ENCODE measurements at regions not wholly inside any gene's neighbourhood (a gene's known extent, or its start where the extent isn't known, plus 50 kb on each side); places are given as distances from the start of the nearest gene placed in this dataset.

- peaks cover 2 to 10% (median 3%) of the 10 kb centered on the region in 3 donors for H3K27me3 Mint-ChIP-seq (ENCODE audit: low read depth in 3 of 3)
- no peak overlapping the region for H3K27ac Mint-ChIP-seq
- no peak for DNase-seq
- H3K4me1 Mint-ChIP-seq, result peaks cover 10% of the 10 kb centered on the region in 2 donors
- H3K9me3 Mint-ChIP-seq, result no peaks in the 10 kb centered on the region
- no peak overlapping the region for H3K4me3 Mint-ChIP-seq
- no peaks in the 10 kb centered on the region for H3K36me3 Mint-ChIP-seq
Measured at GRCh38 chr6:169996378-169997051, 245.1 kb downstream of the ERMARD start.

- no peak overlapping the region for H3K4me3 Mint-ChIP-seq
- H3K9me3 Mint-ChIP-seq, result no peaks in the 10 kb centered on the region
- H3K27ac Mint-ChIP-seq, result no peak overlapping the region
- DNase-seq, result no peak
- peaks cover 3 to 10% (median 6%) of the 10 kb centered on the region in 3 donors for H3K27me3 Mint-ChIP-seq (ENCODE audit: low read depth in 3 of 3)
- H3K4me1 Mint-ChIP-seq, result peaks cover 18 to 23% of the 10 kb centered on the region in 2 donors
- H3K36me3 Mint-ChIP-seq, result no peaks in the 10 kb centered on the region
Measured at GRCh38 chr6:169994739-169995138, 243.3 kb downstream of the ERMARD start.

GRCh38 chr6:169993861-169994481 lies 242.5 kb downstream of the ERMARD start:
- Mint-ChIP-seq H3K4me1 (peaks cover 22 to 28% of the 10 kb centered on the region in 2 donors), H3K4me3 (peak overlapping the region in 1 of 5 donors; percentile 42), H3K27me3 (ENCODE audit: low read depth in 3 of 3) (peaks cover 3 to 10% (median 8%) of the 10 kb centered on the region in 3 donors), H3K27ac (no peak overlapping the region), H3K36me3 (no peaks in the 10 kb centered on the region), H3K9me3 (no peaks in the 10 kb centered on the region)
- DNase-seq, result no peak

- DNase-seq, result no peak
- Mint-ChIP-seq H3K4me1 (peaks cover 22 to 28% of the 10 kb centered on the region in 2 donors), H3K27ac (peak overlapping the region in 1 of 6 donors; percentile 1), H3K36me3 (no peaks in the 10 kb centered on the region), H3K27me3 (ENCODE audit: low read depth in 3 of 3) (peaks cover 2 to 8% (median 7%) of the 10 kb centered on the region in 3 donors), H3K4me3 (no peak overlapping the region), H3K9me3 (no peaks in the 10 kb centered on the region)
Measured at GRCh38 chr6:169991913-169992312, 240.5 kb downstream of the ERMARD start.

- peaks cover 4 to 8% (median 8%) of the 10 kb centered on the region in 3 donors for H3K27me3 Mint-ChIP-seq (ENCODE audit: low read depth in 3 of 3)
- no peaks in the 10 kb centered on the region for H3K9me3 Mint-ChIP-seq
Measured at GRCh38 chr6:169991031-169991390, 239.6 kb downstream of the ERMARD start.

GRCh38 chr6:169990095-169991030 lies 238.9 kb downstream of the ERMARD start:
- H3K4me3 Mint-ChIP-seq, result peak overlapping the region; percentile 25 to 67 (median 34)
- H3K27me3 Mint-ChIP-seq (ENCODE audit: low read depth in 3 of 3), result peaks cover 4 to 8% (median 6%) of the 10 kb centered on the region in 3 donors
- DNase-seq, result peak; percentile 49 to 56 (median 50)
- H3K9me3 Mint-ChIP-seq, result no peaks in the 10 kb centered on the region
- H3K27ac Mint-ChIP-seq, result peak overlapping the region in 1 of 6 donors; percentile 1
- H3K36me3 Mint-ChIP-seq, result no peaks in the 10 kb centered on the region
- H3K4me1 Mint-ChIP-seq, result peaks cover 22 to 28% of the 10 kb centered on the region in 2 donors

More at GRCh38 chr6:169991031-169991390, 239.6 kb downstream of the ERMARD start:
- Mint-ChIP-seq H3K4me3 (no peak overlapping the region), H3K4me1 (peaks cover 22 to 28% of the 10 kb centered on the region in 2 donors), H3K36me3 (no peaks in the 10 kb centered on the region), H3K27ac (no peak overlapping the region)
- DNase-seq, result no peak

- Mint-ChIP-seq H3K36me3 (no peaks in the 10 kb centered on the region), H3K4me1 (peaks cover 22 to 28% of the 10 kb centered on the region in 2 donors), H3K4me3 (peak overlapping the region in 3 of 5 donors; percentile 1 to 67 (median 4)), H3K27ac (no peak overlapping the region), H3K27me3 (ENCODE audit: low read depth in 3 of 3) (peaks cover 4 to 8% (median 6%) of the 10 kb centered on the region in 3 donors), H3K9me3 (no peaks in the 10 kb centered on the region)
- no peak for DNase-seq
Measured at GRCh38 chr6:169989594-169989993, 238.2 kb downstream of the ERMARD start.

- Mint-ChIP-seq H3K27ac (no peak overlapping the region), H3K4me1 (peaks cover 22 to 28% of the 10 kb centered on the region in 2 donors), H3K36me3 (no peaks in the 10 kb centered on the region), H3K9me3 (no peaks in the 10 kb centered on the region), H3K4me3 (no peak overlapping the region), H3K27me3 (ENCODE audit: low read depth in 3 of 3) (peaks cover 4 to 9% (median 6%) of the 10 kb centered on the region in 3 donors)
- no peak for DNase-seq
Measured at GRCh38 chr6:169988769-169989550, 237.5 kb downstream of the ERMARD start.

- H3K27ac Mint-ChIP-seq, result no peak overlapping the region
- peaks cover 6 to 11% (median 9%) of the 10 kb centered on the region in 3 donors for H3K27me3 Mint-ChIP-seq (ENCODE audit: low read depth in 3 of 3)
- no peak overlapping the region for H3K4me3 Mint-ChIP-seq
- H3K9me3 Mint-ChIP-seq, result no peaks in the 10 kb centered on the region
- no peaks in the 10 kb centered on the region for H3K36me3 Mint-ChIP-seq
- peaks cover 16 to 22% of the 10 kb centered on the region in 2 donors for H3K4me1 Mint-ChIP-seq
- no peak for DNase-seq
Measured at GRCh38 chr6:169986848-169987498, 235.6 kb downstream of the ERMARD start.

- Mint-ChIP-seq H3K4me1 (peaks cover 12 to 16% of the 10 kb centered on the region in 2 donors), H3K27ac (no peak overlapping the region), H3K4me3 (no peak overlapping the region)
Measured at GRCh38 chr6:169986171-169986847, 234.9 kb downstream of the ERMARD start.

GRCh38 chr6:169985121-169986015 lies 233.9 kb downstream of the ERMARD start:
- Mint-ChIP-seq H3K36me3 (no peaks in the 10 kb centered on the region), H3K9me3 (no peaks in the 10 kb centered on the region), H3K4me1 (peaks cover 10 to 11% of the 10 kb centered on the region in 2 donors), H3K4me3 (no peak overlapping the region), H3K27ac (no peak overlapping the region), H3K27me3 (ENCODE audit: low read depth in 3 of 3) (peaks cover 6 to 16% (median 15%) of the 10 kb centered on the region in 3 donors)
- no peak for DNase-seq

More at GRCh38 chr6:169986171-169986847, 234.9 kb downstream of the ERMARD start:
- no peak for DNase-seq
- Mint-ChIP-seq H3K27me3 (ENCODE audit: low read depth in 3 of 3) (peaks cover 6 to 16% (median 12%) of the 10 kb centered on the region in 3 donors), H3K36me3 (no peaks in the 10 kb centered on the region), H3K9me3 (no peaks in the 10 kb centered on the region)

Data from immature natural killer cell (primary cell).